HCT116 (cell line): ENCODE measurements at regions not wholly inside any gene's neighbourhood (a gene's known extent, or its start where the extent isn't known, plus 50 kb on each side); places are given as distances from the start of the nearest gene placed in this dataset.

Experiments used
- ATAC-seq: fragments of 200-7000 bp; cut with Tn5 transposase; 2 replicates; pipeline ENCODE4 v1.9.1; 2020; ENCODE audit warnings: mild to moderate bottlenecking, moderate library complexity
- BruUV-seq: library from RNA; stranded (reverse); fragments of 400-500 nt; replicated peaks from 2 replicates; lab custom pipeline; 2021; lab: Mats Ljungman, UMichigan
- CTCF ChIA-PET: fragments of 300-600 bp; sonication (Branson Sonifier 250); formaldehyde crosslinking; loops from one replicate; lab custom pipeline; 2021; ENCODE audit warnings: antibody characterized with exemption; lab: Charles Lee
- POLR2A ChIA-PET: fragments of 300-600, 350-600 bp; sonication (Branson Sonifier 250); formaldehyde crosslinking; loops from one replicate; lab custom pipeline; 2021; ENCODE audit warnings: antibody characterized with exemption; lab: Charles Lee
- RAD21 ChIA-PET, 2 experiments: fragments of 300-600 bp; sonication (Branson Sonifier 250); formaldehyde crosslinking; loops; one replicate each; lab custom pipeline; 2023; ENCODE audit warnings: low total read pairs in 2 of 2; ENCODE audit not compliant: uncharacterized antibody in 2 of 2, unreplicated experiment in 2 of 2, low non-redundant PET in 1 of 2; lab: Charles Lee
- DNase-seq: peaks from one replicate; pipeline ENCODE4 v3.0.0-alpha.2; 2010; ENCODE audit warnings: low read depth, low spot score
- H2AFZ ChIP-seq: fragments of 200-600 bp; shearing (Covaris generic), sonication (generic); 2 replicates; pipeline ENCODE4 v1.6.1; 2017; ENCODE audit warnings: low read depth, mixed run types, mixed read lengths, antibody characterized with exemption, low read length; ENCODE audit not compliant: poor library complexity, severe bottlenecking
- H3K27ac ChIP-seq: 2 replicates; pipeline ENCODE4 v1.5.1; 2012; ENCODE audit warnings: low read depth, low read length
- H3K27me3 ChIP-seq: fragments of 200-600 bp; sonication (generic); 2 replicates; pipeline ENCODE4 v1.6.1; 2016; ENCODE audit warnings: mixed run types, low read length, mixed read lengths; ENCODE audit not compliant: insufficient read depth
- H3K36me3 ChIP-seq, 2 experiments: fragments of 200-500 bp in 1 of 2; fragments of 200-600 bp in 1 of 2; sonication (Bioruptor generic) in 1 of 2; sonication (generic) in 1 of 2; 2 replicates each; pipeline versions ENCODE4 v1.5.1 to v1.6.1; 2014 to 2016; ENCODE audit warnings: low read length in 2 of 2, inconsistent platforms in 1 of 2, mixed read lengths in 1 of 2, mixed run types in 1 of 2; ENCODE audit not compliant: insufficient read depth in 2 of 2, control insufficient read depth in 1 of 2
- H3K4me1 ChIP-seq, 2 experiments: fragments of 200-600 bp in 1 of 2; sonication (generic) in 1 of 2; 2 replicates each; pipeline versions ENCODE4 v1.5.1 to v1.6.1; 2012 to 2017; ENCODE audit warnings: low read length in 2 of 2, inconsistent platforms in 1 of 2, mild to moderate bottlenecking in 1 of 2, mixed read lengths in 1 of 2, mixed run types in 1 of 2, moderate library complexity in 1 of 2; ENCODE audit not compliant: insufficient read depth in 2 of 2, control insufficient read depth in 1 of 2
- H3K4me2 ChIP-seq: fragments of 200-600 bp; sonication (generic); 2 replicates; pipeline ENCODE4 v1.6.1; 2017; ENCODE audit warnings: mixed run types, low read length, mixed read lengths
- H3K4me3 ChIP-seq, 2 experiments: fragments of 200-600 bp in 1 of 2; sonication (generic) in 1 of 2; replicated peaks in 1 of 2; 2 replicates each; pipeline ENCODE4 v1.5.1; 2011 to 2016; ENCODE audit warnings: low read length in 2 of 2, control low read depth in 1 of 2, low read depth in 1 of 2, mild to moderate bottlenecking in 1 of 2, mixed read lengths in 1 of 2, mixed run types in 1 of 2
- H3K79me2 ChIP-seq: fragments of 200-600 bp; sonication (generic); 2 replicates; pipeline ENCODE4 v1.6.1; 2017; ENCODE audit warnings: mild to moderate bottlenecking, mixed run types, low read length, moderate library complexity, mixed read lengths; ENCODE audit not compliant: insufficient read depth
- H3K9ac ChIP-seq: fragments of 200-600 bp; sonication (generic); 2 replicates; pipeline ENCODE4 v1.6.1; 2016; ENCODE audit warnings: low read length, mixed read lengths
- H3K9me2 ChIP-seq: fragments of 200-600 bp; sonication (generic), shearing (Covaris generic); 2 replicates; pipeline ENCODE4 v1.6.1; 2017; ENCODE audit warnings: mixed run types, mild to moderate bottlenecking, moderate library complexity; ENCODE audit not compliant: insufficient read depth
- H3K9me3 ChIP-seq, 2 experiments: fragments of 200-500 bp in 1 of 2; fragments of 200-600 bp in 1 of 2; sonication (Bioruptor generic) in 1 of 2; sonication (generic) in 1 of 2; 2 replicates each; pipeline ENCODE4 v1.6.1; 2014 to 2017; ENCODE audit warnings: low read length in 2 of 2, mixed read lengths in 2 of 2, inconsistent platforms in 1 of 2, low read depth in 1 of 2, mild to moderate bottlenecking in 1 of 2, mixed run types in 1 of 2, moderate library complexity in 1 of 2; ENCODE audit not compliant: control insufficient read depth in 1 of 2, insufficient read depth in 1 of 2
- H4K20me1 ChIP-seq: fragments of 200-600 bp; sonication (generic), shearing (Covaris generic); 2 replicates; pipeline ENCODE4 v1.6.1; 2017; ENCODE audit warnings: mixed run types, mild to moderate bottlenecking, moderate library complexity; ENCODE audit not compliant: insufficient read depth
- ATF3 ChIP-seq: IDR thresholded peaks from 2 replicates; pipeline ENCODE4 v1.6.1; 2012
- CBX3 ChIP-seq: IDR thresholded peaks from 2 replicates; pipeline ENCODE4 v1.6.1; 2012; ENCODE audit warnings: low read depth
- CTCF ChIP-seq, 3 experiments: fragments of 200-600 bp in 1 of 3; sonication (generic) in 1 of 3; IDR thresholded peaks in 2 of 3; conservative IDR thresholded peaks in 1 of 3; 2 replicates each; pipeline ENCODE4 v1.5.1; 2012 to 2017; ENCODE audit warnings: low read depth in 2 of 3, low read length in 2 of 3, antibody characterized with exemption in 1 of 3, borderline replicate concordance in 1 of 3, control low read depth in 1 of 3, mild to moderate bottlenecking in 1 of 3, mixed read lengths in 1 of 3, mixed run types in 1 of 3, moderate library complexity in 1 of 3; ENCODE audit not compliant: insufficient read depth in 1 of 3
- EGR1 ChIP-seq: IDR thresholded peaks from 2 replicates; pipeline ENCODE4 v1.6.1; 2012; ENCODE audit warnings: low read depth
- ELF1 ChIP-seq: IDR thresholded peaks from 2 replicates; pipeline ENCODE4 v1.6.1; 2012; ENCODE audit warnings: low read depth, borderline replicate concordance
- EZH2 ChIP-seq: fragments of 200-600 bp; sonication (generic); IDR thresholded peaks from 2 replicates; pipeline ENCODE4 v1.6.1; 2017; ENCODE audit warnings: antibody characterized with exemption, mixed run types
- EZH2phosphoT487 ChIP-seq: fragments of 200-600 bp; IDR thresholded peaks from 2 replicates; pipeline ENCODE4 v1.6.1; 2018; ENCODE audit warnings: antibody characterized with exemption, borderline replicate concordance
- FOSL1 ChIP-seq: IDR thresholded peaks from 2 replicates; pipeline ENCODE4 v1.6.1; 2012; ENCODE audit warnings: low read depth
- JUND ChIP-seq: IDR thresholded peaks from 2 replicates; pipeline ENCODE4 v1.6.1; 2012
- MAX ChIP-seq: IDR thresholded peaks from 2 replicates; pipeline ENCODE4 v1.6.1; 2012
- POLR2A ChIP-seq: IDR thresholded peaks from 2 replicates; pipeline ENCODE4 v1.7.0; 2011; ENCODE audit warnings: borderline replicate concordance; ENCODE audit not compliant: insufficient read depth, insufficient read length; ENCODE audit errors: extremely low read depth
- POLR2AphosphoS5 ChIP-seq: IDR thresholded peaks from 2 replicates; pipeline ENCODE4 v1.6.1; 2011; ENCODE audit warnings: mild to moderate bottlenecking, low read depth, low read length, moderate library complexity
- RAD21 ChIP-seq: IDR thresholded peaks from 2 replicates; pipeline ENCODE4 v1.6.1; 2012; ENCODE audit warnings: low read depth, mild to moderate bottlenecking
- REST ChIP-seq: IDR thresholded peaks from 2 replicates; pipeline ENCODE4 v1.6.1; 2012; ENCODE audit warnings: low read depth
- SP1 ChIP-seq: IDR thresholded peaks from 2 replicates; pipeline ENCODE4 v1.6.1; 2012; ENCODE audit warnings: low read depth
- TCF7L2 ChIP-seq: IDR thresholded peaks from 2 replicates; pipeline ENCODE4 v1.7.0; 2011; ENCODE audit warnings: borderline replicate concordance, inconsistent platforms; ENCODE audit not compliant: insufficient read depth, insufficient read length; ENCODE audit errors: extremely low read depth
- YY1 ChIP-seq: IDR thresholded peaks from 2 replicates; pipeline ENCODE4 v1.6.1; 2011; ENCODE audit warnings: low read length, low read depth, moderate library complexity, mild to moderate bottlenecking; ENCODE audit not compliant: insufficient replicate concordance; ENCODE audit errors: extremely low read depth
- ZFX ChIP-seq: fragments of 450-650 bp; IDR thresholded peaks from 2 replicates; pipeline ENCODE4 v1.6.1; 2017
- intact Hi-C: fragments of 100-400 bp; cut with micrococcal nuclease; formaldehyde crosslinking; loops from 2 replicates; pipeline ENCODE4 v1.10.0; 2022

- TF ChIP-seq EZH2 (no peak), CBX3 (no peak), POLR2A (no peak), FOSL1 (no peak), CTCF (IDR thresholded peaks at IDR 0.05 in 2 of 3, conservative IDR thresholded peaks at IDR 0.05 in 1 of 3; ENCODE audit: borderline replicate concordance in 1 of 3, insufficient read depth in 1 of 3, low read depth in 2 of 3, low read length in 2 of 3) (no peak), ZFX (no peak), ATF3 (no peak)
These were observed 203.5 kb upstream of the TBC1D5 start (continued) for GRCh38 chr3:17945799-17946399.

- Histone ChIP-seq H3K36me3 (no peaks in the 10 kb centered on the region), H3K4me1 (no peaks in the 10 kb centered on the region), H3K4me2 (no peak overlapping the region), H3K9me2 (no peaks in the 10 kb centered on the region), H3K9ac (no peak overlapping the region), H4K20me1 (no peaks in the 10 kb centered on the region), H3K27ac (no peak overlapping the region), H3K27me3 (no peaks in the 10 kb centered on the region), H3K9me3 (no peaks in the 10 kb centered on the region), H3K4me3 (no peak overlapping the region), H2AFZ (no peak overlapping the region), H3K79me2 (no peaks in the 10 kb centered on the region)
- no peak for ATAC-seq
- intact Hi-C loops: no loop called here
- no peak for DNase-seq
- RAD21 ChIA-PET: no interaction called here
- BruUV-seq: no TSS peak
- POLR2A ChIA-PET: no interaction called here
- CTCF ChIA-PET: no interaction called here
- no peak for TF ChIP-seq REST
- no peak for TF ChIP-seq RAD21
- no peak for TF ChIP-seq CBX3
- no peak for TF ChIP-seq EZH2
- no peak for TF ChIP-seq EZH2phosphoT487
- TF ChIP-seq FOSL1: no peak
- no peak for TF ChIP-seq EGR1
- TF ChIP-seq JUND: no peak
- no peak for TF ChIP-seq ATF3
- TF ChIP-seq SP1: no peak
- TF ChIP-seq POLR2AphosphoS5: no peak
- no peak for TF ChIP-seq MAX
- no peak for TF ChIP-seq YY1
- TF ChIP-seq ELF1: no peak
- TF ChIP-seq TCF7L2: no peak
- TF ChIP-seq ZFX: no peak
These were observed 202.8 kb upstream of the TBC1D5 start for GRCh38 chr3:17945018-17945798.
